Posterior cingulate gyrus (tissue), 11 donors: ENCODE measurements at regions not wholly inside any gene's neighbourhood (a gene's known extent, or its start where the extent isn't known, plus 50 kb on each side); places are given as distances from the start of the nearest gene placed in this dataset.

Experiments
- DNase-seq, 10 donors: peaks; one replicate each; pipeline versions ENCODE4 v3.0.0 to v3.0.0-alpha.2; 2020 to 2021; ENCODE audit warnings: mixed read lengths in 3 of 10
- intact Hi-C: fragments of 100-400 bp; cut with DNase I; formaldehyde crosslinking; loops from one replicate; pipeline ENCODE4 v1.15.1; 2023

DNA sequence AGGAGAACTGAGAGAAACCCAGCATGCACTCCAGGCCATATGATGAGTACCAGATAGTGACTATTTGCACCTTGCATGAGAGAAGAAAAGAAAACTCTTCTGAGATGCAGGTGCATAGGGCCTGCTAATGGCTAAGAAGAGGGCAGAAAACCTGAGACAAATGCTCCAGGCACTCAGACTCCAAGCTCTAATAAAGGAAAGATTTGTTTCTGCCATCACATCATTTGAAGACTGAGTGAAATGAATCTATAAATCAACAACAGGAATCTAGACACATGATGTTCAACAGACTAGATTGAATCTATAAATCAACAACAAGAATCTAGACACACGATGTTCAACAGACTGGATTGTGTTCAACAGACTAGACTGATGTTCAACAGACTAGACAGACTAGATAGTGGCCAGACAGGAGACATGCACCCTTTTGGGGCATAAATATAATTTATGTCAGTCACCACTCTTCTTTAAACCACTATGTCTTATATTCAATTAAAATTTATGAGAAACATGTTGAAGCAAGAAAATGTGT, 482.7 kb upstream of the UBE2E3 start:
- no peak for DNase-seq
- intact Hi-C loops = no loop called here

DNA sequence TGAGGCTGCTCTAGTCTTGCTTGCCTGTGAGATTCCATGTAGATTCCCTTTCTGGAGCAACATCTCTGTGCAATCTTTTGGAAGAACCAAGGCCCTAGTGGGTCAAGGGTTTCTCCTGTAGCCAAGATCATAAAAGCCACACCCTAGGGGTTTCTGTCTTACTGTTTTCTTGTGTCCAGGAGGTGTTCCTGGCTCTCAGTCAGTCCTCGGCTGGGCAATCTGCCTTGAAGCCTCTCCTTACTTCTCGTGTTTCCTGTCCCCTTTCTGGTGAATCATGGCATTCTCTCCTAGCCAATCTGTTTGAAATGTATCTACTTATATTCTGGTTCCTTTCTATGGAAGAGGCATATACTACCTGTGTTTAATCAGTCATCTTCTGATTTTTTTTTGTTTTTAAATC, 484.8 kb upstream of the UBE2E3 start:
- intact Hi-C loops = no loop called here
- DNase-seq = peak in 1 of 10 donors; percentile 47

DNA sequence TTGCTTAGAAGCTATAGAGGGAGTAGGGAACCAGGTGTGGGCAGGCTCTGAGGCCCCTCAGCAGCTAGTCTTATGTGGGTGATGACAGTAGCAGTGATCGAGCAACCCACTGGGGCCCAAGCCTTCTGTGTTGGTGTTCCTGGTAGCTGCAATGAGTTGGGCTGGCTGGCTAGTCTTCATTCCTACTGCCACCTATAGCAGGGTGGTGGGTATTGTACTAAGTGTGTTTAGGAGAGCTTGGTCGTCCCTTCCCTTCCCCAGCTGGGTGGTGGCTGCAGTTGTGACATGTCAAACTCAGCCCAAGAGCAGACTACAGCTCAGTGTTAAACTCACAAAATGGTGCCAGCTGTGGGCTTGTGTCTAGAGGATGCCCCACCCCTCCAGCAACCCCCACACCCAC, 486.1 kb upstream of the UBE2E3 start:
- peak in 1 of 10 donors; percentile 45 for DNase-seq
- intact Hi-C loops = no loop called here

DNA sequence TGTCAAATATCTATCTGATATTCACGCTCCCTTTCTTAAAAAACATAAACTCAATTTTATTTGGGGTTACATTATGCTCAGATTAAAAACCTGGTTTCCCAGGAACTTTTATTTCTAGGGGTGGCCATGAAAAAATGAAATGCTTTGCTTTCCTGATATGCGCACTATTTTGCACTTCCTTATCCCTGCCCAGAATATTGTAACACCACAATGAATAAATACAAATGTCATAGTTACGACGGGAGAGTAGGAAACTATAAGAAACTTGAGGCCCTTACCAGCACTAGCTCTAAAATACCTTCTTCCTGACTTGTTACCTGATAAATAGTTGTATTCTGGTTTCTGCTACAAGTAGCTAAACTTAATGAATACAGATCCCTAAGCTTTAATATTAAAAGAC, 475.6 kb upstream of the CWC22 start:
- DNase-seq = no peak
- intact Hi-C loops = no loop called here

DNA sequence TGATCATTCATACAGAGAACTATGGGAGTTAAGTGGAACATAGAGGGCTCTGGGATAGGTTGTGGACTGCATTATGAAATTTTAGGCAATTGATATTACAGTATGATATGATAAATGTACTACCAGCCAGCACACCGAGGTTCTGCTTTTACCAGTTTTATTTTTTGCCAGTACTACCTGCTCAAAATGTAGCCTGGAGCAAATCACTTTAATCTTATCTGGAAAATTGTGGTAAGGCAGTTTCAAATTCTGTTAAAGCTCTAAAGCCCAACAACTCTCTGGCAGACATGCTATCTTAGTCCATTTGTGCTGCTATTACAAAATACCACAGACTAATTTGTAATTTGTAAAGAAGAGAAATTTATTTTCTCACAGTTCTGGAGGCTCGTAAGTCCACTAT, 474.9 kb upstream of the CWC22 start:
- no peak for DNase-seq

DNA sequence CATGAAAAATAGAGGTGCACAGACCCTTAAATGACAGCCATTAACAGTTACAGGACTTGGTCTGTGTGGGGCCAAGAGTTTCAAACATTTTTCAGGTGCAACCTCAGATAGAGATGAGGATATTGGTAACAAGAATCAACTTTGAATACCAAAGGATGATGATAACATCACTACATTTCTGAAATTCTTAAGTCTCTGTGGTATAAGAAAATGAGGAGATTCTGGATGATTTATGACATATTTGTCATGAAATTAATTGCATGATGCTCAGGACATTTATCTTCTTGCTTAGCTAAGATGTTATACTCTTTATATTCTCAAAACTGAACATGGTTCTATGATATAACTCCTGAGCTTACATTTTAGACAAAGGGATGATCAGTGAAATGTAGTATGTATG, 471.8 kb upstream of the CWC22 start:
- intact Hi-C loops = no loop called here

More for the DNA sequence above, 474.9 kb upstream of the CWC22 start:
- intact Hi-C loops = no loop called here

DNA sequence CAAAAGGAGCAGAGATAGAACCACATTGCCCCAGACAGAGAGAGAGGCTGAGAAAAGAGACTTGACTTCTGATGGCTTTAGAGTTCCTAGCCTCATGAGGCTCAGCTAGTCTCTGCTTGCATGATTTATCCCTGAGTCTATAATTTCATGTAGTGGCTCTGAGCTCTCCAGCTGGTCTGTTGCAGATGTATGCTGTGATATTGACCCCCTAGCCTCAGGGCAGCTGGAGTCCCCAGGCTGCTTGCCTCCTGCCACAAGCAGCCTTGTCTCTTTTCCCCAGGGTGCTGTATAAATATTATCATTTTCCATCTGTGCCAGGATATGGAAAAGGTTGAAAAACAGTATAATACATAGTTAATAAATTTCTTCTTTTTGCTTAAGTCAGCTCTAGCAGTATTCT, 467.6 kb upstream of the CWC22 start:
- DNase-seq = no peak
- intact Hi-C loops = no loop called here

More for the DNA sequence above, 471.8 kb upstream of the CWC22 start:
- DNase-seq = no peak

DNA sequence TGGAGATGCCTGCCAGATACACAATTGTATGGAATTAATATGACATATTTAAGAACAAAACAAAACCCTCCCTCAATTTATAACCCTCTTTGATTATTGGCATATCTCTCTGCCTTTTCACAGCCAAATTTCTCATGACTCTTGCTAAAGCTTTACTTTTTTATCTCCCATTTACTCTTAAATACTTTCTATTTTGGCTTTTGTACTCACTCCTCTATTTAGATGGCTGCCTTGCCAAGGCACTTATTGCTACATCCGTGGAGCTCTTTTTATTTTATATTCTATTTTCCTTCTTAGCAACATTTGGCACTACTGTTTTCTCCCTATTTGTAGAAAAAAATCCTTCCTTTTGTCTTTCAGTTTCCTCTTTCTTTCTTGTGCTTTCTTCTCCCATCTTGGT, 466.4 kb upstream of the CWC22 start:
- intact Hi-C loops = no loop called here
- DNase-seq = no peak

DNA sequence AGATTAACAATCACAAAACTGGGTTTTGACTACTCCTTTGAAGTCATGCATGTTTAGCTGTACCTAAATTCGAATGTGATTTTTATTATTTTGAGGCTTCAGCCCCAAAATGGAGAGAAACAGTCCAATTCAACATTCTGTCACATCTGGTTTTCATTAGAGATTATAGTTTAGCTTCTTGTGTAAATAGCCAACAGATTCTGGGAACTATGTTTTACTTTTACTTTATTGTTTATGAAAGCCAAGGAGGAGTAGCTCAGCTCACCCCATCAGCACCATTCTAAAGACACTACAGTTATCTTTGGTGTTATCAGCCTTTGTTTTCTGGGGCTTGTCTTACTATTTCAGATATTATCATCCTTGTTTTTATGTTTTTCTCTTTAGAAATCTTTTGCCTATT, 465.0 kb upstream of the CWC22 start:
- intact Hi-C loops = no loop called here
- no peak for DNase-seq

DNA sequence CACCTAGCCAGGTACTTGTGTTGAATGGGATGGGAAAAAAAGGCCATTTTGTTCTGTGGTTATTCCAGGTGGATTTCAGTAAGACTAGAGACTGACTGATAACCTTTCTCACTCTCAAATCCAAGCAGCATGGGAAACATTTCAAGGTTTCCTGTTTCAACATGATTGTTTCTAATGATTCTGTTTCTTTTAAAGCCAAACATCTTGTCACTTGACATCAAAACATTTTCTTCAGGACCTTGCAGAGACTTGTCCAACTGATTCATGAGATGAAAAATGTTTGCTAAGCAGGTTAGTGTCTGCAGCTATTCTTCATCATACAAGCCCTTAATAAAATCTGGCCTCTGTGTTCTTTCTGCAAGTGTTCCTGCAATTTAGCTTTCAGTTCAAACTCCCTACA, 456.5 kb upstream of the CWC22 start:
- intact Hi-C loops = no loop called here

DNA sequence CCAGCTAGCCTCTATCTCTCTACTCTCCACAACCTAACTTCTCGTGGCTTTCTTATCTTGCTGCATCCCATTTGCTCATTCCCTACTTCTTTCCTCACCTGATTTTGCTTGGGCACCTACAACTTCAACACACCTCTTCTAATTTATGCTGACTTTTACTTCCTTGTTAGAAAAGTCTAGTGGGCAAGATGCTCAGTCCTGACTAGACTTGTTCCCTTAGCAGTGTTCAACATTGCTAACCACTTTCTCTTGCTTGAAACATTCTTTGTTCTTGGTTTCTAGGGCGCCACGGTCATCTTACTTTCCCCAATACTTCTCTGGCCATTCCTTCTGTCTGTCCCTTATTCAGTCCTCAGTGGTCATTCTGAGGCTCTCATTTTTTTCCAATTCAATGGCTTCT, 454.7 kb upstream of the CWC22 start:
- intact Hi-C loops = no loop called here
- no peak for DNase-seq

More for the DNA sequence above, 456.5 kb upstream of the CWC22 start:
- no peak for DNase-seq

DNA sequence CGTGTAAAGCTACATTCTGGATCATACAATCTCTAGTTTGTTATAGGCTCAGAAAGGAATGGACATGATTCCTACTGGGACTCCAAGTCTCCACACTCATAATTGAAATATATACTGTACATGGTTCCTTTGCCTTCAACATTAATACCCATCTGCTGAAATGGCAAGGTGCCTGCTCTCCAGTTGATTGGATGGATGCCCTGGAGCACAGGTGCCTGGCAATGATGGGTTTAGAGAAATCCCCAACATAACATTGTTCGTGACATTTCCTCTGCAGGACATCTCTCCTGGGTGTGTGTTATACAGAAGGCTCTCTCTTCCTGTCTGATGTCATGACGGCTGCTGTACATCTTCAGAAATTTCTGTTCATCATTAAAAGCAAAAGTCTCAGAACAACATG, 449.7 kb upstream of the CWC22 start:
- DNase-seq = no peak
- intact Hi-C loops = no loop called here

DNA sequence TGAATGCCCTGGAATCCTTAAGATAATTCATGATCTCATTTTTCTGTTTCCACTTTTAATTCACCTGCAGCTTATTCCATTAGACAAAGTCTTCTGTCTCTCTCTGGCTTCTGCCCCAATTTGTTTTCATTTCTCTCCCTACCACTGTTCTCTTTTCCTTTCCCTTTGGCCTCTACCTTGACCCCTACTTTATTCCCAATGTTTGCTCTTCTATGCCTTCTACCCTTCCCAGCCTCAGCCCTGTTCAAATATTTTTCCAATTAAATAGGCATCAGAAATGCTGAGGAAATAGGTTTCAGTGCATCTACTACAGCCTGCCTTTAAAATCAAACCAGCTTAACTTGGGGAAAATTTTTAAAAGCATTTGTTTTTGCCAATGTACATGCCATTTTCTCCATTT, 443.7 kb upstream of the CWC22 start:
- intact Hi-C loops = no loop called here
- no peak for DNase-seq

DNA sequence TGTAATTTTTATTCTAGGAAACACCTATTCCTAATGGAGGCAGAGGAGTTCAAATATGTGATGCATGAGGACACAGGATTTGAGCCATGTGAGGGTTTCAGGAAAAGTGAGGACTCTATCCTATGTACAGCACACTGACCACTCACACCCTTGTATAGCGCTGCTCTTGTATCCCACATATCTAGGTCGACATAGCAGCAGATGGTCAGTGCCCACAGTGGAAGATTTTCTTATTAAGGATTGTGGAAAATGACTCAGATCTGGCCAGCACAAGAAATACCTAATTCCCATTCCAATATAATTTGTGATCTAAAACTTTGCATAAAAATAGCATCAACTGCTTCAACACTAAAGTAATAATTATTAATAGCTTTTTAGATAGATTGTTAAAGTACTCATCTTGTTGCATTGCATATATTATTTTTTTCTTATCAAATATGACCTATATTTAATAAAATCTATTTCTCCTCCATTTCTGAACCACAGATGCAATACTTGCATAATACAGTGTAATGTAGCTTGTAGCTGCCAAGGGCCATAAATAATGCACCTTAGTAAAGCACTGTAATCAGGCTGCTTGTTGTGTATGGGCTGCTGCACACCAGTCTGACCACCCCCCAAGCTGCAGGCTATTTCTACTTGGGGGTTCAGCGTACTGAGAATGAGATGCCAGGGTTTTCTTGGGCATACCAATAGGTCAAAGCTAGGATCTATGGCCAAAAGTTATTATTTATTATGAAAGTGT, 442.2 kb upstream of the CWC22 start:
- intact Hi-C loops = no loop called here
- DNase-seq = no peak

DNA sequence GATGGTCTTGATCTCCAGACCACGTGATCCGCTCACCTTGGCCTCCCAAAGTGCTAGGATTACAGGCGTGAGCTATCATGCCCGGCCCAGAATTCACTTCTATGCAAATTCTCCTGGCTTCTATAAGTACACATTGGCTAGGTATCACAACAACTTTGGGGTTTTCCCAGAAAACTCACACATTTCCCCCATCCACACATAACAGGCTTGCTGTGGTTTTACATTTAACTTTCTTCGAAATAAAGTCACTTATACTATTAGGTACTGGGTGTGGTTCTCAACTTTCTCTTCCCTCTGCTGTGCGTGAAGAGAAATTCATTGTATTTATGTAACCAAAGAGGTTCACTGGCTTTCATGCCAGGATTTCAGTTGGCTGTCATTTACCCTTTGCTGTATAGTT, 439.4 kb upstream of the CWC22 start:
- DNase-seq = no peak
- intact Hi-C loops = no loop called here

DNA sequence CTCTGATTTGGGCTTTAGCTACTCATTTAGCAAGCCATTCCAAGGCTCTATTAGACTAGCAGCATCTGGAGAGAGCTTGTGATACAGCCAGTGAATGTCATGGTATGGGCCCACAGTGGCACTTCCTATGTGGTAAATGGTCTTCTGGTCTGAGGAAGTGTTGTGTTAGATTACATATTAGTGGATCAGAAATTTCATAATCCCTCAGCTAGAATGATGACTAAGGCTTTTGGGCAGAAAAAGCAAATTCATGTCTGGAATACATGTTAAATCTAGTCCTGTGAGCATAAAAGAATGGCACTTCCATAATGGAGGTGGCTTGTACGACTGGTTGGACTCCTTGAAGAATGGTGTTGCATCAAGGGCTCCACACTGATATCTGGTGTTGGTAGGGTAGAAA, 436.8 kb upstream of the CWC22 start:
- intact Hi-C loops = no loop called here
- no peak for DNase-seq

DNA sequence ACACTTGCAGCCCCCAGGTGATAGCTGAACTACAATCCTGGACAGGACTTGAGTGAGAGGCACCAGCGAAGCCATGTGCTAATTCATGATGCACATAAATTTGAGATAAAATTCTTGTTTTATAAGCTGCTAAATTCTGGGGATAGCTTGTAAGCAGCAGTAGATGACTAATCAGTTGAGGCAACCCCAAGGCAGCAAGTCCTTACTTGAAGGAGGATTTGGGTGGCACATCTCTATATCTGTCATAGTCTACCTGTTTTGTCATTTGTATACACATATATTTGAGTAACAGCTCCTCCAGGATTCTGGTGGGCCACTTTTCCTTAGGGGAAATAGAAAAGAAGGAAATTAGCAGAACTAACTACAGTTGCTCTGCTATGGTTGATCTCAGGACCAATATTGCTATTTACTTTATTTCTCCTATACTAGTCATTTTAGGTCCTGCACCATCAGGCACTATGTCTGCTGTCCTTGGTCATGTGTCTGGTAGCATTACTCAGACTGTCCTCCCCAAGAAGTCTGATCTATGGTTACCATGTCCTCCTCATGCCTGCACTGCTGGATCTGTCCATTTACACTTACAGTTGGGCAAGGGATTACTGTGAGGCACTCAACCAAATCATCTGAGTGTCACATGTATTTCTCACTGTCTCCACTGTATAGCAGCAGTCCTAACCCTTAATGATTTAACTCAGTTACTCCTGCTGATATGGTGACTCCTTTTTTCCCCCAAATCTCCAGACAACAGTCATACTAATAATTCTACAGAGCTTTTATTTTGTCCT, 436.0 kb upstream of the CWC22 start:
- intact Hi-C loops = no loop called here
- no peak for DNase-seq

DNA sequence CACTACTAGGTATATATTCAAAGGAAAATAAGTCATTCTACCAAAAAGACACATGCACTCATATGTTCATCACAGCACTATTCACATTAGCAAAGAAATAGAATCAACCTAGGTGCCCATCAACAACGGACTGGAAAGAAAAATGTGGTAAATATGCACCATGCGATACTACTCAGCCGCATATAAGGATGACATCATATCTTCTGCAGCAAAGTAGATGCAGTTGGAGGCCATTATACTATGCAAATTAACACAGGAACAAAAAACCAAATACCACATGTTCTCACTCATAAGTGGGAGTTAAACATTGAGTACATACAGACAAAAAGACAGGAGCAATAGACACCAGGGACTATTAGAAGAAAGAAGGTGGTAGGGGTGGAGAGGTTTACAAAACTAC, 412.1 kb upstream of the CWC22 start:
- DNase-seq = no peak
- intact Hi-C loops = no loop called here

DNA sequence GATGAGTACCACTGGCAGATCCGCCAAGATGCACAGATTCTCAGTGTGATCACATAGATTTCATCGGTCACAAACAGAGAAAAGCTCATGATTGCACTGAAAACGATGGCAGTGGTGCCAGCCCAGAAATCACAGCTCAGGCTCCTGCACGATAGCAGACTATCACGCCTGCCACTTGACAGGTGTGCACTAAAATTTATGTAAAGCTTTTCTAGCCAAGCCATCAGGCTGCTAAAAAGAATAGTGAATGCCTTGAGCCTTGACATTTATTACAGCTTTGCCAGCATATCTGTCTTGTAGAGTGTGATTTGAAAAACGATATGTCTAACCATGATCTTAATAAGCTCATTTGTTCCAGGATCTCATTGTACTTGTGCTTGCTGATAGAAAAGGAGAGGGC, 409.5 kb upstream of the CWC22 start:
- DNase-seq = peak in 1 of 10 donors; percentile 61
- intact Hi-C loops = no loop called here

DNA sequence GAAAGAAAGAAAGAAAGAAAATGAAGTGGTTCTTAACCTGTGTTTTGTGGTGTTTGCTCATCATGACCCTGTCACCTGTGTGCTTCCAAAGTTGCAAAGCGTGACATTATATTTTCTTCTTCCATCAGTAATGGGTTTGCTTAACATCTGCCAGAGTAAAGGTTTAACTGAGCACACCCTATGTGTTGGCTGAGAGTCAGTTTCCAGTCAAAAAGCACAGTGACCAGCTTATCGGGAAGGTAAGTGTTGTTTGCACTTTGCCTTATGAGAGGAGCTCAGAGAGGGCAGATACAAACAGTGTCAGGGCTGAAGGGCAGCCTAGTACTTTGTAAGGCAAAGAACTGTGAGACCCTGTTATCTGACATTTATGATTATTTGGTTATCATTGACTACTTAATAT, 406.2 kb upstream of the CWC22 start:
- DNase-seq = no peak
- intact Hi-C loops = no loop called here

DNA sequence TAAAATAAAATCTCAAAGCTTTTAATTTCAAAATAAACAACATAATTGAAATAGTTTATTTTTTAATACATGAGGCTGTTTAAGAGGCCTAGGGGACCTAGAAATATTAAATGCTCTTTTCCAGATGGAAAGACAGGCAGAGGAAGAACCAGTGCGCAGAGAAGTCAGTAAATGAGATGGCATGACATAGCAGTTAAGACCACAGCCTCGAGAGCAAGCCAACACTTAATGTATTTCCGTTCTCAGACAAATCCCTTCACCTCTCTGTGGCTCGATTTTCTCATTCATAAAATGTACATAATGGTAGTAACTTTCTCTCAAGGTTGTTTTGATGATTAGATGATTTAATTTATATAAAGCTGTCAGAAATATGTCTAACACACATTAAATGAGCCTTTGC, 405.1 kb upstream of the CWC22 start:
- no peak for DNase-seq

DNA sequence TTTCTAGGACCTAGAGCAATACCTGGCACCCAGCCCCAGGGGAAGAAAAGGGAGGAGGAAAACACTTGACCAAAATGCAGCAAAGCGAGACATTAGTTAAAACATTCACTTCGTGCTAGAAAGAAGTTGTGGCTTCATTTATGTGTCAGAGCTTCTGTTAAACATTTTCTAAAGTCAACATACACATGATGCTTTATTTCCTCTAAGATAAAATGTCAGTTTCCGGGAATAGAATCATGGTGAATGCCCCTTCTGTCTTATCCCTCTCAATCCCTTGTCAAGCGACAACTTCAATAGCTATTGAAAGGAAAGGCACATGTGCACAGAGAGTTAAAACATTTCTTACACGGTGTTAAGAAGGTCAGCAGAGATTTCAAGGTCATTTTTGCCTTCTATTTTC, 404.6 kb upstream of the CWC22 start:
- no peak for DNase-seq

More for the DNA sequence above, 405.1 kb upstream of the CWC22 start:
- intact Hi-C loops = no loop called here

More for the DNA sequence above, 404.6 kb upstream of the CWC22 start:
- intact Hi-C loops = no loop called here
